SU-DHL-6 (cell line): ENCODE measurements at regions not wholly inside any gene's neighbourhood (a gene's known extent, or its start where the extent isn't known, plus 50 kb on each side); places are given as distances from the start of the nearest gene placed in this dataset.

ENCODE experiments used
- H2AFZ ChIP-seq: fragments of 200-600 bp; sonication (generic); 2 replicates; pipeline ENCODE4 v1.6.1; 2014; ENCODE audit warnings: low read depth, mild to moderate bottlenecking, moderate library complexity, mixed read lengths, antibody characterized with exemption, low read length; ENCODE audit not compliant: severe bottlenecking
- H3F3A ChIP-seq: fragments of 200-600 bp; shearing (Covaris generic); 2 replicates; pipeline ENCODE4 v1.6.0; 2016; ENCODE audit warnings: antibody characterized with exemption, mild to moderate bottlenecking; ENCODE audit not compliant: insufficient read depth
- H3K27ac ChIP-seq: fragments of 200-600 bp; sonication (generic); 2 replicates; pipeline ENCODE4 v1.5.1; 2016; ENCODE audit warnings: low read depth, mild to moderate bottlenecking, low read length, moderate library complexity, mixed read lengths
- H3K27me3 ChIP-seq: fragments of 200-600 bp; sonication (generic), shearing (Covaris generic); 2 replicates; pipeline ENCODE4 v1.6.0; 2014; ENCODE audit warnings: mild to moderate bottlenecking, low read length
- H3K36me3 ChIP-seq: fragments of 200-600 bp; sonication (generic); 2 replicates; pipeline ENCODE4 v1.6.1; 2014; ENCODE audit warnings: mild to moderate bottlenecking, low read length, mixed read lengths
- H3K4me2 ChIP-seq: fragments of 300-600, 200-600 bp; shearing (Covaris generic), sonication (generic); 2 replicates; pipeline ENCODE4 v1.6.0; 2014; ENCODE audit warnings: low read length, low read depth, mild to moderate bottlenecking; ENCODE audit not compliant: poor library complexity, severe bottlenecking
- H3K4me3 ChIP-seq: fragments of 200-600 bp; sonication (generic); 2 replicates; pipeline ENCODE4 v1.5.1; 2014; ENCODE audit warnings: antibody characterized with exemption, low read length, mild to moderate bottlenecking, mixed read lengths; ENCODE audit not compliant: insufficient read depth, poor library complexity, severe bottlenecking
- H3K79me2 ChIP-seq: fragments of 200-600 bp; sonication (generic); 2 replicates; pipeline ENCODE4 v1.6.1; 2014; ENCODE audit warnings: mild to moderate bottlenecking, low read length, moderate library complexity; ENCODE audit not compliant: insufficient read depth
- H3K9ac ChIP-seq: fragments of 200-600 bp; sonication (generic); 2 replicates; pipeline ENCODE4 v1.7.0; 2014; ENCODE audit warnings: mild to moderate bottlenecking, low read length
- H3K9me2 ChIP-seq: fragments of 200-600 bp; sonication (generic); replicated peaks from 2 replicates; pipeline ENCODE4 v1.6.1; 2014; ENCODE audit warnings: low read length; ENCODE audit not compliant: insufficient read depth
- H3K9me3 ChIP-seq: fragments of 200-600 bp; sonication (generic); 2 replicates; pipeline ENCODE4 v1.6.1; 2014; ENCODE audit warnings: low read length, mixed read lengths; ENCODE audit not compliant: insufficient read depth
- H4K20me1 ChIP-seq: fragments of 200-600 bp; sonication (generic); 2 replicates; pipeline ENCODE4 v1.6.1; 2014; ENCODE audit warnings: low read depth, mild to moderate bottlenecking, antibody characterized with exemption, low read length, moderate library complexity, mixed read lengths
- EZH2phosphoT487 ChIP-seq: fragments of 200-600 bp; sonication (generic), shearing (Covaris generic); conservative IDR thresholded peaks from 2 replicates; pipeline ENCODE4 v1.6.1; 2018; ENCODE audit warnings: mild to moderate bottlenecking, antibody characterized with exemption, low read length, moderate library complexity, mixed read lengths
- TF ChIP-seq, protein P1 (sequence below): fragments of 200-600 bp; sonication (generic); IDR thresholded peaks from one replicate; pipeline ENCODE4 v1.5.1; 2017; ENCODE audit warnings: antibody characterized with exemption, mild to moderate bottlenecking, low read length, moderate library complexity; ENCODE audit not compliant: insufficient read depth, poor library complexity, severe bottlenecking

DNA sequence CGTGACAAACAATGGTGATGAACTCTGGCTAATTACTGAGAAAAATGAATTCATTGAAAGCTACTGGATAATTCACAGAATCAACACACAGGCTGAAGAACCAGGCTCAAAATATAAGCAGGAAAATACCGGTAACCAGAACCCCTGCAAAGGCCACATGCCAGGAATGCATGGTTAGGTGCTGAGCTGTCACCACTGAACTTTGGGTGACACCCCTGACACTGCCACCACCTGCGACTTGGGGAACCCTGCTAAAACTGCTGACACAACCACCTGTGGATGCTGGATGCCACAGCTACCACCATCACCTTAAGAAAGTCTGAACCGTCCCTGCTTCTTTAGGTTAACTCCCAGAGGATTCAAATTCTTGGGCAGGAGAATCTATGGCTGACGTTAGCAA is 72.0 kb upstream of the NR4A3 start:
- Histone ChIP-seq H3K9me3 (no peaks in the 10 kb centered on the region), H3K79me2 (no peaks in the 10 kb centered on the region), H3F3A (no peaks in the 10 kb centered on the region), H3K9ac (no peak overlapping the region), H3K36me3 (no peaks in the 10 kb centered on the region), H3K27ac (no peak overlapping the region), H3K9me2 (no peaks in the 10 kb centered on the region), H4K20me1 (no peaks in the 10 kb centered on the region), H3K4me2 (no peak overlapping the region), H3K4me3 (no peak overlapping the region), H3K27me3 (no peaks in the 10 kb centered on the region), H2AFZ (no peak overlapping the region)
- TF ChIP-seq, protein P1, sequence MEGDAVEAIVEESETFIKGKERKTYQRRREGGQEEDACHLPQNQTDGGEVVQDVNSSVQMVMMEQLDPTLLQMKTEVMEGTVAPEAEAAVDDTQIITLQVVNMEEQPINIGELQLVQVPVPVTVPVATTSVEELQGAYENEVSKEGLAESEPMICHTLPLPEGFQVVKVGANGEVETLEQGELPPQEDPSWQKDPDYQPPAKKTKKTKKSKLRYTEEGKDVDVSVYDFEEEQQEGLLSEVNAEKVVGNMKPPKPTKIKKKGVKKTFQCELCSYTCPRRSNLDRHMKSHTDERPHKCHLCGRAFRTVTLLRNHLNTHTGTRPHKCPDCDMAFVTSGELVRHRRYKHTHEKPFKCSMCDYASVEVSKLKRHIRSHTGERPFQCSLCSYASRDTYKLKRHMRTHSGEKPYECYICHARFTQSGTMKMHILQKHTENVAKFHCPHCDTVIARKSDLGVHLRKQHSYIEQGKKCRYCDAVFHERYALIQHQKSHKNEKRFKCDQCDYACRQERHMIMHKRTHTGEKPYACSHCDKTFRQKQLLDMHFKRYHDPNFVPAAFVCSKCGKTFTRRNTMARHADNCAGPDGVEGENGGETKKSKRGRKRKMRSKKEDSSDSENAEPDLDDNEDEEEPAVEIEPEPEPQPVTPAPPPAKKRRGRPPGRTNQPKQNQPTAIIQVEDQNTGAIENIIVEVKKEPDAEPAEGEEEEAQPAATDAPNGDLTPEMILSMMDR = no peak
- TF ChIP-seq EZH2phosphoT487 = no peak

DNA sequence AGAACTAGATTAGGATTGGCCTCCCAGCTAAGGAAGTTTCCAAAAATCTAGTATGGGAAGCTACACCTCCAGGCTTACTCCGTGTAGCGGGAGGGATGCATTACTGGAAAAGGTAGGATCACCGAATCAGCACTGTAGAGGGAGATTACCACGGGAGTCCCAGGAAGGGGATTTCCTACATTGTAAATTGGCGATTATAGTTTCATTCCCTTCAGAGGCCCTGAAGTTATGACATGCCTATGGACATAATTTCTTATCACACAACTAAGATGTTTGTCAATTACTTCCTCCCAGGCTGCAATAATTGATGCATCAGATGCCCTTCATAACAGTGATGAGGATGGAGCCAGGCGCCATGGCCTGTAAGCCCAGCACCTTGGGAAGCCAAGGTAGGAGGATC is 71.2 kb upstream of the NR4A3 start:
- H3K27ac ChIP-seq = no peak overlapping the region
- H3K9me2 ChIP-seq = no peaks in the 10 kb centered on the region
- no peak overlapping the region for H3K4me3 ChIP-seq
- H3K4me2 ChIP-seq = no peak overlapping the region
- H3K9ac ChIP-seq = no peak overlapping the region
- no peaks in the 10 kb centered on the region for H3K36me3 ChIP-seq
- no peaks in the 10 kb centered on the region for H4K20me1 ChIP-seq
- no peaks in the 10 kb centered on the region for H3K9me3 ChIP-seq
- no peaks in the 10 kb centered on the region for H3K27me3 ChIP-seq
- TF ChIP-seq EZH2phosphoT487 = no peak
- TF ChIP-seq, protein P1 = no peak
- no peaks in the 10 kb centered on the region for H3K79me2 ChIP-seq
- H2AFZ ChIP-seq = no peak overlapping the region
- H3F3A ChIP-seq = no peaks in the 10 kb centered on the region

DNA sequence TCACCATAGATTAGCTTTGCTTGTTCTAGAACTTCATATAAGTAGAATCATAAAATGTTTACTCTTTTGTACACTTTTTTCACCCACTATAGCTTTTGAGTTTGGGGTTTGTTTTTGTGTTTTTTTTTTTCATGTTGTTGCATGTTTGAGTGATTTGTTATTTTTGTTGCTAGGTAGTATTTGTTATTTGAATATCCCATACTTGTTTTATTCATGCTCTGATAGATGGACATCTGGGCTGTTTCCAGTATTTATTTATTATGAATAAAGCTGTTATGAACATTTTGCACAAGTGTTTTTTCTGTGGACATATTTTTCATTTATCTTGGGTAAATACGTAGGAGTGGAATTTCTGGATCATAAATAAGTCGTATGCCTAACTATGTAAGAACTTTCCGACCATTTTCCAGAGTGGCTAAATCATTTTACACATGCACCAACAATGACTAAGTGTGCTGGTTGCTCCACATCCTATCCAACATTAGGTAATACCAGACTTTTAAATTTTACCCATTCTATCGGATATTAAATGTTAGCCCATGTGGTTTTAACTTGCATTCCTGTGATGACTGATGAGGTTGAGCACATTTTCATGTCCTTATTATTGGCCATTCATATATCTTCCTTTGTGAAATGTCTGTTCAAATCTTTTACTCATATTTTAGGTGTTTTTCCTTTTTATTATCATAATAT is 69.1 kb upstream of the NR4A3 start:
- Histone ChIP-seq H3F3A (no peaks in the 10 kb centered on the region), H4K20me1 (no peaks in the 10 kb centered on the region), H3K9me3 (no peaks in the 10 kb centered on the region), H2AFZ (no peak overlapping the region), H3K4me2 (no peak overlapping the region), H3K79me2 (no peaks in the 10 kb centered on the region), H3K9me2 (no peaks in the 10 kb centered on the region), H3K9ac (no peak overlapping the region), H3K27me3 (no peaks in the 10 kb centered on the region), H3K36me3 (no peaks in the 10 kb centered on the region), H3K27ac (no peak overlapping the region), H3K4me3 (no peak overlapping the region)
- TF ChIP-seq, protein P1 = no peak
- no peak for TF ChIP-seq EZH2phosphoT487
